GM18870 (cell line): ENCODE measurements at regions not wholly inside any gene's neighbourhood (a gene's known extent, or its start where the extent isn't known, plus 50 kb on each side); places are given as distances from the start of the nearest gene placed in this dataset.

Source experiments
- ATAC-seq: cut with Tn5 transposase; IDR thresholded peaks from one replicate; pipeline ENCODE4 v1.9.1; 2021; ENCODE audit warnings: moderate library complexity; ENCODE audit not compliant: unreplicated experiment

- ATAC-seq = no peak
Measured at GRCh38 chr12:89906824-89907223, 198.2 kb upstream of the ATP2B1 start.

- ATAC-seq = no peak
Measured at GRCh38 chr12:89906178-89906577, 197.5 kb upstream of the ATP2B1 start.

GRCh38 chr12:89901906-89902642 is 193.4 kb upstream of the ATP2B1 start:
- no peak for ATAC-seq

- no peak for ATAC-seq
Measured at GRCh38 chr12:89901319-89901718, 192.7 kb upstream of the ATP2B1 start.

GRCh38 chr12:89899651-89900050 is 191.0 kb upstream of the ATP2B1 start:
- no peak for ATAC-seq

GRCh38 chr12:89895591-89895990 is 187.0 kb upstream of the ATP2B1 start:
- no peak for ATAC-seq

- no peak for ATAC-seq
Measured at GRCh38 chr12:89895101-89895500, 186.5 kb upstream of the ATP2B1 start.

- no peak for ATAC-seq
Measured at GRCh38 chr12:89893972-89894706, 185.5 kb upstream of the ATP2B1 start.

GRCh38 chr12:89892436-89892835 is 183.8 kb upstream of the ATP2B1 start:
- no peak for ATAC-seq

- no peak for ATAC-seq
Measured at GRCh38 chr12:89891933-89892332, 183.3 kb upstream of the ATP2B1 start.

GRCh38 chr12:89890161-89890560 is 181.5 kb upstream of the ATP2B1 start:
- no peak for ATAC-seq

GRCh38 chr12:89889062-89889461 is 180.4 kb upstream of the ATP2B1 start:
- no peak for ATAC-seq

- ATAC-seq = no peak
Measured at GRCh38 chr12:89884952-89885351, 176.3 kb upstream of the ATP2B1 start.

- no peak for ATAC-seq
Measured at GRCh38 chr12:89884416-89884898, 175.8 kb upstream of the ATP2B1 start.

- ATAC-seq = no peak
Measured at GRCh38 chr12:89883630-89884389, 175.2 kb upstream of the ATP2B1 start.

GRCh38 chr12:89882792-89883191 is 174.2 kb upstream of the ATP2B1 start:
- ATAC-seq = no peak

GRCh38 chr12:89882050-89882449 is 173.4 kb upstream of the ATP2B1 start:
- ATAC-seq = peak; percentile 49

GRCh38 chr12:89880690-89881350 is 172.2 kb upstream of the ATP2B1 start:
- ATAC-seq = peak; percentile 87

- no peak for ATAC-seq
Measured at GRCh38 chr12:89879766-89880165, 171.1 kb upstream of the ATP2B1 start.

- no peak for ATAC-seq
Measured at GRCh38 chr12:89878950-89879349, 170.3 kb upstream of the ATP2B1 start.

- no peak for ATAC-seq
Measured at GRCh38 chr12:89878327-89878726, 169.7 kb upstream of the ATP2B1 start.
